Activated T-helper 9 cell treated with anti-CD3 and anti-CD28 coated beads, Interleukin-2, amount 50 U/mL, for 16 hours (primary cell): ENCODE measurements at regions not wholly inside any gene's neighbourhood (a gene's known extent, or its start where the extent isn't known, plus 50 kb on each side); places are given as distances from the start of the nearest gene placed in this dataset.

ENCODE experiments used
- DNase-seq: peaks from one replicate; pipeline ENCODE4 v3.0.0-alpha.2; 2020; ENCODE audit warnings: low read depth

DNA sequence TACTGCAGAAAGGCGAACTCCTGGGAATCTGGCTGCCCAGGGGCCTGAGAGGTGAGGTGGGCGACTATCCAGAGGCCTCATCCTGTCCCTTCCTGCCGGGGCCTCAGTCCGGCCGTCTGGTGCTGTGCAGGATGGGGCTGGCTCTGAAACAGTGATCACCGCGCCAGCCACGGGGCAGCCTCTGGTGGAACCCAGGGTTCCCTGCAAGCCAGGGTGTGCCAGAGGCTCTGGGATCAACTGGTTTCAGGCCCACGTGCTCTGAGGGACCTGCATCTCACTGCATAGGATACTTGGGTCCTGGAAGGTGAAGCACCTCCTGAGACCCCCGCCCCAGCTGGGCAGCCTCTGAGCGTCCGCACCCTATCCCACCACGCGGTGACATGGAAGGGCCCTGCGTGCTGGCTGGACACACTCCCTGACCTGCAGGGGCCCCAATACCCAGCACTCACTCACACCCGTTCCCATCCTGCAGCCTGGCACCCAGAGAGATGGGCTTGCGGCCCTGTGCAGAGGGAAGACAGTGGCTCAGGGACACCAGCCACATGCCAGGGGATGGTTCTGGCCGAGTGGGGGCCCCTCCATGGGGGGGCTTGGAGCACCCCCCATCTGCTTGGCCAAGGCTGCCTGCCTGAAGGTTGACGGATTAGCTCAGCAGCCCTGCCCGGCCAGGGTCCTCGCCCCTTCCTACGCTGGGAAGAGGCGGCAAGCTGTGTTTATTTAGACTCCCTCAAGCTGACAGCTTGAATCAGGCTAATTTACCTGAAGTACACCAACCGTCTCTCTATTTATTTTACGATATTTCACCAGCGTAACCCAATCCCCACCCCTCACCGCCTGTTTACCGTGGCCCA, 64.3 kb upstream of the TTC34 start:
- DNase-seq, result no peak

DNA sequence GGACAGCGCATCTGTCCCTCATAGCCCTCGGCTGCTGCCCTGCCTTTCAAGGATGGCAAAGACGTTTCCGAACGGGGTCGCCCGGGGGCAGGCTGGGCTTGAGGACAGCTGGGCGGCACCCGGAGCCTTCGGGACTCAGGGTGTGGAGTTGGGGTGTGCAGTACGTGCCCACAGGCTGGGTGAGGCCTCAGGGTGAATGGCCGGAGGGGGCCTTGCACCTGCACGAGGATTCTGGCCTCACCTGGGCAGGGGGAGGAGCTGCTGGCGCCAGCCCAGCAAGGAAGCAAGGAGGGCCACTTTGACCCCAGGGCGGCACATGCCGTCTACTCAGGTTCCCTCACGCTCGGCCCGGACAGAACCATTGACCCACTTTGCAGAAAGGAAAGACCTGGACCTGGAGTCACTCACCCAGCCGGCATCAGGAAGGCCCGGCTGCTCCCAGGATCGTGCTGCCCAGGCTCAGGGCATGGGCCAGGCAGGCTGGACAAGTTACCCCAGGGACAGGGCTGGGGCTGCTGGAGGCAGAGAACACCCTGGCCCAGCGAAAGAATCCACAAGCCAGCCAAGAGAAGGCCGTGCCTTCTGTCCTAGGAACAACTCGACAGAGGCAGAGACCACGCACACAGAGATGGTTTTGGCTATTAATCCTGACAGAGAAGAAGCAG, 65.1 kb upstream of the TTC34 start:
- no peak for DNase-seq

DNA sequence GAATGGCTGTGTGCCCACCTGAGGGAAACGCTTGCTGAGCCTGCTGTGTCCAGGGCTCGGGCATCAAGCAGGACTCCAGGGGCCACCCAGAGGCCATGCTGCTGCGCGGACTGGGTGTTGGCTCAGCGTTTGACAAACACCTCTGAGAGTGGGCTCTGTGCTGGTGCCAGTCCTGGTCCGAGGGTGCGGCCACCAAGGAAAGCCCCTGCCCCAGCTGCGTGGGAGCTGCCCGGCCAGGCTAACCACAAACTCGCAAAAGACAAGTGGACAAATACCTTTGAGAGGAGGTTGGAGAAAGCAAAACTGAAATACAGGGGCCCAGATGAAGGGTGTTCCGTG, 65.6 kb upstream of the TTC34 start:
- DNase-seq, result no peak

DNA sequence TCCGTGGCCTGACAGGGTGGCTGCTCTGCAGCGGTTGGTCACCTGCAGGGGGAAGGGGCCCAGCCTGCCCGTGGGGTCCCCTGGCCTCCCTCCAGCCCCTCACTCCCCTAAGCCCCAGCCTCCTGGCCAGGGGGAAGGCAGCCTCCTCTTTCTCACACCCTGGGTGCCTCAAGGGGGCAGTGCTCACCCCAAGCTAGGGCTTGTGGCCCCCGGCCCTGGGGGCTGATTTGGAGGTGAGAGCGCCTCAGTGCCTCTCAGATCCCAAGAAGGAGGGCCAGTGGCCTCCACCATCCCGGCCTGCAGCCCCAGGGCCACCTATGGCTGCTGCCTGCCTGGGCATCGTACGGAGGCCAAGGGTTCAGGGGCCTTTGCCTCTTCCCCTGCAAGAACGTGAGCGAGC, 66.4 kb upstream of the TTC34 start:
- DNase-seq, result no peak

DNA sequence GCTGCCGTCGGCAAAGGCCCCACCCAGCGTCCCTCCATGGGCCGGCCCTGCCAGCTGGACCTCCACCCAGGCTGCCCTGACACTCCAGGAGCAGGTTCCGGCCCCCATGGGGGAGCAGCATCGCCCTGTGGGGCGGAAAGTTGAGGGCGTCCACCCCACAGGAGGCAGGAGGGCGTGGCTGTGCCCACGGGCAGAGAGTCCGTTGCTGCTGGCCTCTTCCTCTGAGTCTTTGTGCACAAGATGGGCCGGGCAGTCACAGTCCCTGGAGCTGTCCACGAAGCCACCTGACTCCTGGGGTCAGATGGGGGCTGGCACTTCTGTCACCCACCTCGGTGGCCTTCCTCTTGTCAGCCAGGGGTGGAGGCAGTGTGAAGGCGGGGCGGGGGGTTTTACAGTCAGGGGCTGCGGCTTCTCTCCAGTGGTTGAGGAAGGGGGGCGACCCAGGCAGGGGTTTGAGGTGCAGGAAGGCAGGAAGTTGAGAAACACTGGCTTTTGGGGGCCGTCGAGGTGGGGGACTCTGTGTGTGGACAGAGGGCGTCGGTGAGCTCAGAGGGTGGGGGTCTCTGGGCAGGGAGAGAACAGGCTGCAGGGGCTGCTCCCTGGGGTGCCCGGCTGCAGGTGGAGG, 67.2 kb upstream of the TTC34 start:
- DNase-seq, result no peak

DNA sequence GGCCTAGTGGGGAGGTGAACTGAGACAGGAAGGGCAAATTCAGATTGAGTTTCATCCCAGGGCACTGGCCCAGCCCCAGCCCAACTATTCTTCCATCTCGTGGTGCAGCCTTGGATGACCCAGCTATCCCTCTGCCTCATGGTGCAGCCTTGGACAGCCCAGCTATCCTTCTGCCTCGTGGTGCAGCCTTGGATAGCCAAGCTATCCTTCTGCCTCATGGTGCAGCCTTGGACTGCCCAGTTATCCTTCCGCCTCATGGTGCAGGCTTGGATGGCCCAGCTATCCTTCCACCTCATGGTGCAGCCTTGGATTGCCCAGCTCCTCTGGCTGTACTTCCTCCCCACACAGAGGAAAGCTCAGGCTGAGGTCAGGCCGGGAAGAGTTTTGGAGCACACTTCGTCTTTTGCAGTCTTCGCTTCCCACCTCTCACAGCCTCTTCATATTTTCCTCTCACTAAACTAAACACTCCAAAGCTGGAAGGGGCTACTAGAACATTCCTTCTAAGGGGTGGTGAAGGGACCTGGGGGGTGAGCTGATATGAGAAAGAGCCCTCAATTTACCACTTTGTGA, 69.8 kb upstream of the TTC34 start:
- DNase-seq, result no peak

DNA sequence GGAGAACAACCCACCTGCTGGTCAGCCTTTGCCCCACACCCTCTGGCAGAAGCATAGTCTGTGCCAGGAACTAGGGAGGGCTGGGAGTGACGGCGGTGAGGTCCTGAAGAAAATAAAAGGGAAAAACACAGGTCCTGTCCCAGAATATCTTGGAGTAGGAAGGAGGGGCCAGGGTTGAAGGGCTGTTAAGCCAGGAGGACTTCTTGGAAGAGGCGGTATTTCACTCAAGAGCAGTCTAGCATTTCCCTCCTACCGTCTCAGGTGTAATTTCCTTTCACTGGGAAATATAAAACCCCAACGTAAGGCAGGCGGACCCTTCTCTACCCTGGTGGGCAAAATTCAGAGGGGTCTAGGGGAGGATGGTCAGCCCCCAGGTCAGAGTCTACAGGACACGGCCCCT, 72.7 kb upstream of the TTC34 start:
- DNase-seq, result no peak

DNA sequence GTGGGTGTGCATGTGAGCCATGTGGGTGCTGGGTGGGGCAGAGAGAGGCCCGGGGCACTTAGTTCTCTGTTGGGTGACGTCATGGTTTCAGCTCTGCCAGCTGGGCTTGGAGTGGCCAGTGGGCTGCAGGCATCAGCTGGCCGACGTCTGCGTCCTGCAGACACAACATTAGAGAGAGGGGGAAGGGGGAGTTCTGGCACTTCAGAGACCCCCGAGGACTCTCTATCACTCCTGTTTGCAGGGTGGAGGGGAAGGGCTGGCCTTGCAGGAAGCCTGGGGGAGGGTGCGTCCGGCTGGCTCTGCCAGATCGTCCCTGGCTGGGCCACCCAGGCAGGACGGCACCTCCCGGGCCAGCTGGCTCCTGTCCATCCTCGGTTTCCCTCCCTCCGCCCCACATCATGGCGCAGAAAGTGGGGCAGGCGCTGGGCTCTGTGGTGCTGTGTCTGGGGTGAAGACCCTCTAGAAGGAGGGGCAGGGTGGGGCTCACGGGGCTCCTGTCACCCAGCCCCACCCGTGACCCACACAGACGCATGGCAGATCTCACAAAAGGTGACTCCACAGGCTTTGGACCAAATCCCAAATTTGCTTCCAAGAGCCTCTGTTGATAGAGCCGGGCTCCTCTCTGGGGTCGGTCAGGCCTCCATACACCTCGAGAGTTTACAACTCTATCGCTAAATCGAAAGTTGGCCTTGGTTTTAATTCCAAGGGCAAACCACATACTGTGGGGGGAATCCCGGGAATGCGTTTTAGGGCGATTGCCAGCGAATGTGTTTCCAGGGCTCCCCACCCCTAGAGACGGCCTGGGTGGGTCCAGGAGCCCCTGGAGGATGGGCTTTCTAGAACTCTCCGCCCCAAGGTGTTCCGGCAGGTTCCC, 73.4 kb upstream of the TTC34 start:
- DNase-seq, result no peak

DNA sequence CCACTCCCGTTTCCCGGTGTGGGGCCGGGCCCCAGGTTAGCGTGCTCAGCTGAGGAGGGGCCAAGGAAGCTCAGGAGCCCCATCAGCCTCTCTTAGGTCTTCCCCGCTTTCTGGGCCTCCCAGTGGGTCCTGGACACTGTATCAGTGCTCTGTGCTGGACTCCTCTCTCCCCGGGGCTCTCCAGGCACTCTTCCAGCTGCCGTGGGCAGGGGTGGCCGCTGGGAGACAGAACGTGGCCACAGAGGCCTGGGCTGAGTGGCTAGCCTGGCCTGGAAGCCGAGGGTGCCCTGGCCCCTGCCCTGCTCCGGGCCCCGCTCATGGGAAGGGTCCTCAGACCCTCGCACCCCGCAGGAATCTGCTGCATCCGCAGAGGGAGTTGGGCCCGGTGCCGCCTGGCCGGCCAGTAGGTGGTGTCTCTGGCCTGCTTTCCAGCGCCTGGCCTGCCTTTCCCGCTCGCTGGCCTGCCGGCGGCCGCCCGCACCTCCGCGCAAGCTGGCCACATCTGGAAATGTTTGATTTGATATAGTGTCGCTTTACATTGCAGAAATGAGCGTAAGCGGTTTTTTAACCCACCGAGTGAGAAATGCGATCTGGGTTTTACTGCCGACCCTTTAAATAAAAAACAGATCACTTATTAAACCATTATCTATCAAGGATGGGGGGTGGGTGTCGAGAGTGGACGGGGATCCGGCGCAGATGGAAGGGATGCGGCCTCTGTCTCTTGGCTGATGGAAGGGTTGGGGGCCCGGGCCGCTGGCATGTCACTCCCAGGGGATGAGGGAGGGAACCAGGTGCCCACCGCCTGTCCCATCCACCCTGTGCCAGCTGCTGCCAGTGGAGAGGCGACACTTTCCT, 74.4 kb upstream of the TTC34 start:
- no peak for DNase-seq

DNA sequence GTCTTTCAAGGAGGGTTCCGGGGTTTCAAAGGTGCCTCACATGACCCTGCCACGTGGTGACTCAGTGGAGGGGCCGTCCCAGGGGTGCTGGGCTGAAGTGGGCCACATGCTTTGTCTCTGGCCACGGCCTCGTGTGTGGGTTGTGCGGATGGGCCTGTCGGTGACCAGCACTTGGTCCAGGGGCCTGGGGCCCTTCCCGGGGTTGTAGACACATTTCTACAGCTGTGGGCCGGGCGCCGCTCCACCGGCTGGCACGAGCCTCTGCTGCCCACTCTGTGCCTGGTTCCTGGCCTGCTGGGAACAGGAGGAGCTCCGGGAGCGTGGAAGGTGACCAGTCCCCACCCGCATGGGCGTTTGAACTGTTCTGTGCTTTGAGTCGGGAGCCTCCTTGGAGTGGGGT, 75.4 kb upstream of the TTC34 start:
- DNase-seq, result no peak

DNA sequence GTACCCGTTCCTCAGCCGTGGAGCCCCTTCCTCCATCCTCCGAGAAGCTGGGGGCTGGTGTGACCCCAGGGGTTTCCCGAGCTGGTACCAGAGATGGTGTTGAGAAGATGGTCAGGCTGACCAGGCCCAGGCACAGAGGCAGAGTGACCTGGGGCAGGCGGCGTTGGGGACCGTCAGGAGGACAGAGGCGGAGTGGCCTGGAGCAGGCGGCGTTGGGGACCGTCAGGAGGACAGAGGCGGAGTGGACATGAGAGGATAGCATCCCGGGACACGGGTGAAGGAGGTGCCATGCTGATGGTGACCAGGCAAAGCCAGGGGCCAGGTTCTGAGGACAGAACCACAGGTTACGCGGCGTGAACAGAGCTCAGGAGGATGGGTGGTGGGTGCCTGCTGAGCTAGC, 75.9 kb upstream of the TTC34 start:
- no peak for DNase-seq

DNA sequence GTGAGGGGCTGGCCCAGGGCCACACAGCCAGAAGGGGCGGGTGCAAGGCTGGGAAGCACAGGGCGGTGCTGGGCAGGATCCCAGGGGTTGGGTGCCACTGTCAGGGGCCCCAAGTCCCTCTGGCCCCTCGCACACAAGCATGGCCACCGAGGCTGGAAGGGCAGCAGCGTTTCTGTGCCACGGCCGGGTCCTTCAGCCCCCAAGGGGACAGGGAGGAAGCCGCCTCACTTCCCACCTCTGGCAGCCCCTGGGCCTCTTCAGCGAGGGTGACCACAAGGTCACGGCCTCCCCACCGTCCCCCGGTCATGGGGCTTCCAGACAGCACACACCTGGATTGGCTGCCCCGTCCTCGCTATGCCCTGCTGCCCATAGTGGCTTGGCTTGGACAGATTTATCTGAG, 77.1 kb upstream of the TTC34 start:
- DNase-seq, result no peak

DNA sequence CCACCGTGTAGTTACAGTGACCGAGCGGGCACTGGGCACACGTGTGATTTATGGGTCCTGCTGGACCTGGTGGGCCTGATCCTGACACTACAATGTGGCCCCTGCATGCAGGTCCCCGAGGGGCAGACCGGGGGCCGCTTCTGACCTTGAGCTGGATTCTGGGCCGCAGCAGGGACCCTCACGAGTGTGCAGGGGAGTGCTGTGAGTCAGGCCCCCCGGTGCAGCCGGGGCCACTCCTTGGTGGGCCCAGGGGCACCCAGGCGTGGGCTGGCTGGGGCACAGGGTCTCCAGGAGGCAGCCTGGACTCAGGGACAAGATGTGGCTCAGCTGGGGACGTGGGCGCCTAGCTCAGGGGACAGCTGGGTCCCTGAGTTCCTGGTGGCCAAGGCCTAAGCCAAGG, 77.5 kb upstream of the TTC34 start:
- no peak for DNase-seq

DNA sequence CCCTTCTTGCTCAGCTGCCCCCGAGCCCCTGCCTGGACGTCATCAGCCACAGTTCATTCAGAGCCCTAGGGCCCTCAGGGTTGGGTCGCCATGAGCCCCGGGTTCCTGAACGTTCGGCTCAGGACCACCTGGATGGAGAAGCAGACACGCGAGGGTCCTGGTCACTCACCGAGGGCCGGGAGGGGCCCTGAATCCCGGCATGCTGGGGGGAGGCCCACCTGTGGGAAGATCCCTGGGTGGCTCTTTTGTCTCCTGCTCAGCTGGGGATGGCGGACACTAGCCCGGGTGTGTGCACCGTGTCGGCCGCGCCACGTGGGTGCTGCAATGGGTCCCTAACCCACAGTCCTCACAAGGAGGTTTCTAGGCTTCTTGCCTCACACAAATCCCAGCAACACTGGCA, 78.1 kb upstream of the TTC34 start:
- DNase-seq, result no peak

DNA sequence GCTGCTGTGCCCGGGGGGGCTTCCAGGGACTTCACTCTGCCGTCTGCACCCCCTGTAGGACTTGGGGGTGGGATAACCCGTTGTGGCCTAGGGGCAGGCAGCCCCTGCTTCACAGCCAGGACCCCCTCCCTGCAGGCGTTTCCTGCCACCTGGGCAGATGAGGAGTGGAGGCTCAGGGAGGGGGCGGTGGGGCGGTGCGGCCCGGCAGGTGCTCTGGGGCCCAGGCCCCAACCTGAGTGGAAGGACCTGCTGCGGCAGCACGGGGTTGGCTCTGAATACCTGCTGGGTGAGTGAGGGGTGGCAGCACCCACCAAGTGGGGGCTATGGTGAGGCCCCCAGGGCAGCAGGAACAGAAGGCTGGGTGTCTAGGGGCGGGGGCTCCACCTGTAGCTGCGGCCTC, 78.6 kb upstream of the TTC34 start:
- DNase-seq, result no peak

DNA sequence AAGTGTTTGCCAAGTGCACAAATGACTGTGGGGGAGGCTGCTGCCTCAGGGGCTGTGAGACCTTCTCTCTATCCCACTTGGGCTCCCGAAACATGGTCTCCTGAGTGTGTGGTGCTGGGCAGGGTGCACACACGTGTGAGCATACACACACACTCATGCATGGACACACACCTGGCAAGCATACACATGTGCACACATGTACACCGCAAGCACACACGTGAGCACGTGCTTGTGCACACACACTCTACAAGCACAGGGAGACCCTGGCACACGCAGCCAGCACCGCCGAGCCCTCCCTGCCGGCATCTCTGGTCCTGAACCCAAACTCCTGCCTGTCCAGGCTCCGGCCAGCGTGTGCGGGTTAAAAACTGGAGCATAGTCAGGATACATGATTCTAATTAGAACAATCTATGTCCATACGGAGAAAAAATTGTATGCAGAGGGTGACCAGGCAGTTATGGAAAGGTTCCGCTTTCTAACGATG, 79.4 kb upstream of the TTC34 start:
- DNase-seq, result no peak

DNA sequence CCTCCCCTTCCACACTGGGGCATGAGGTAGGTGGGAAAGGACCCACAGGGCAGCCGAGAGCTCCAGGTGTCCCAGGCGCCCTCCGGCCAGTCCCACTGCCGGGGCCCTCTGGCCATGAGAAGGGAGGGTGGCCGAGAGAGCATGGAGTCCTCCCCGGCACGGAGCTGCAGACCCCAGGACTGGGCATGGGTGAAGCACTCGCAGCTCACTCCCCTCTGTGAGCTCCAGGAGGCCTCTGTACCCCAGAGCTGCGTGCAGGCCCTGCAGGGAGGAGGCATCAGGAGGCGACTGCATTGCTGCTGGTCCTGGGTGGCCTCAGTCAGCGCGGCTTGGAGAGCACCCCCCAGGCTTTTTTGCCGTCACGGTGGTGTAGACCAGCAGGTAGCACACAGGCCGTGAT, 80.1 kb upstream of the TTC34 start:
- DNase-seq, result no peak

DNA sequence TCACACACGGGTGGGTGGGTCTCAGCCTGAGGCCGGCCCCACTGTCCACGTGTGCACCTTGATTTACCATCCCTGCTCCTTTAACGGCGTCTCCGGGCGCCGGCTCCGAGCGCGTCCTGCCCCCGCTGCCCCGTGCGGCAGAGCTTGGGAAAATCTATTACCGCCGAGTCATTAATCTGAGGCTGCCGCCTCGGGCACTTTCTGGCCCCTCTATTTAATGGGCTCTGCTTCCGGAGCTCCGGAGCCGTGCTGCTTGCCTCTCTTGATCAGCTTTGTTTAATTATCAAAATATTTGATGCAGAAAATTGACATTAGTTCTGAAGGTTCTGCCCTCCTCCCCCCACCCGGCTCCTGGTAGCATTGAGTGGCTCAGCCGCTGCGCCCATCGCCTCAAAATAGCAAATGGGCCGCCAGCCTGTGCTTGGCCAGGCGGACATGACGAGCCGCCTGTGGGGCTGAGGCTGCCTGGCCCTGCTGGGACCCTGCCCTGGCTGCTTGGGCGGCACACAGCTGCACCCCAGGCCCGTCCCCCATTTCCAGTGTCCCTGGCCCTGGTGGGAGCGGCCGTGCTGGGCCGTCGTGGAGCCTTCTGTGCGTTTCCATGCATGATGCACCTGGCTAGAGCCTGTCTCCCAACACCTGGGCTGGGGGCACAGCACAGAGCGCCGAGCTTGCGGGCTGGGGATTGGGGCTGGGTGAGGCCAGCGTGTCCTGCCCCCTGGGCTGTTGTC, 81.6 kb upstream of the TTC34 start:
- DNase-seq, result no peak

DNA sequence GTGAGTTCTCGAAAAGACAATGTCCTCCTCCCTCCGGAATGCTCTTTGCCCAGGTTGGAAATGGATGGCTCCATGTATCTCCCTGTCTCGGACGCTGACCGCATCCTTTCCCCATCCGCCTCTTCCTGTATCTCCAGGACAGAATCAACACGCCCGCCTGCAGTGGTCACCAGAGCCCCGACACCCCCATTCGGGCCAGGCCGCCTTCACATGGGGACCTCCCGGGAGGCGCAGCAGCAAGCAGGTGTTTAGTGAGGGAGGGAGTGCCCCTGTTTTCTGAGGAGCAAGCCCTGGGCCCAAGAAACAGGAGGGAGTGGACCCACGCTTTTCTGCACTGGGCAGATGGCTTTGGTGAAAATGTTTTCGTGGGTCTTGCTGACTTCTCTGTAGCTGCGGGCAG, 83.5 kb upstream of the TTC34 start:
- no peak for DNase-seq

DNA sequence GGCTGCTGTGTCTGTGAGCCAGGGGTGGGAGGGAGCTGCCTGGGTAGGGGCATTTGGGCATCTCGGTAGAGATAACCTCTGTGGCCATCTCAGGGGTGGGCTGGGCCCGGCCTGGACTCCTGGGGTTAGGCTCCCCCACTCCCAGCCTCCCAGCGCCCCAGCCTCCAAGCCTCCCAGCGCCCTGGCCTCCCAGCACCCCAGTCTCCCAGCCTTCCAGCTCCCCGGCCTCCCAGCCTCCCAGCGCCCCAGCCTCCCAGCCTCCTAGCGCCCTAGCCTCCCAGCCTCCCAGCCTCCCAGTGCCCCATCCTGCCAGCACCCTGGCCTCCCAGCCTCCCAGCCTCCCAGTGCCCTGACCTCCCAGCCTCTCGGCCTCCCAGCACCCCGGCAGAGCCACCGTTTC, 85.1 kb upstream of the TTC34 start:
- DNase-seq, result no peak
